Pancreas (tissue), 10 donors: ENCODE measurements at regions not wholly inside any gene's neighbourhood (a gene's known extent, or its start where the extent isn't known, plus 50 kb on each side); places are given as distances from the start of the nearest gene placed in this dataset.

Experiments
- ATAC-seq, 4 donors: fragments of 200-7000 bp; cut with Tn5 transposase; one replicate each; pipeline versions ENCODE4 v1.8.0 to v1.9.1; 2020; ENCODE audit warnings: mild to moderate bottlenecking in 4 of 4, moderate library complexity in 4 of 4
- DNase-seq, 6 donors: peaks; one replicate each; pipeline ENCODE4 v3.0.0-alpha.2; 2020
- FAIRE-seq: peaks from 2 replicates; lab custom pipeline; 2012; peaks lifted over from hg19 to GRCh38; lab: Jason Lieb, UNC
- H3K27ac ChIP-seq, 4 donors: fragments of 200-600 bp; sonication (generic); 1 replicate in 3 of 4; 2 replicates in 1 of 4; pipeline versions ENCODE4 v1.5.0 to v1.8.0; 2020
- H3K27me3 ChIP-seq, 4 donors: fragments of 200-600 bp; one replicate each; pipeline ENCODE4 v1.8.0; 2021
- H3K36me3 ChIP-seq, 3 donors: fragments of 200-600 bp; sonication (generic) in 1 of 3; one replicate each; pipeline versions ENCODE4 v1.5.0 to v1.8.0; 2020 to 2021
- H3K4me1 ChIP-seq, 3 donors: fragments of 200-600 bp; one replicate each; pipeline ENCODE4 v1.8.0; 2021
- H3K4me3 ChIP-seq, 4 donors: fragments of 200-600 bp; sonication (generic) in 2 of 4; one replicate each; pipeline versions ENCODE4 v1.5.0 to v1.8.0; 2020 to 2021
- H3K9me3 ChIP-seq, 4 donors: fragments of 200-600 bp; one replicate each; pipeline ENCODE4 v1.8.0; 2021
- CTCF ChIP-seq, 4 donors: fragments of 200-600 bp; sonication (generic) in 3 of 4; IDR thresholded peaks; one replicate each; pipeline versions ENCODE4 v1.5.0 to v1.8.0; 2021; ENCODE audit warnings: antibody characterized with exemption in 4 of 4
- WGBS, 2 donors: extraction: QIAGEN DNeasy Blood & Tissue Kit; methylation state at CpG; one replicate each; pipeline ENCODE4 v1.1.7; 2013; 5-methylcytosine and 5-hydroxymethylcytosine counted together
- intact Hi-C, 3 donors: fragments of 100-400 bp; cut with DNase I; formaldehyde crosslinking; loops; one replicate each; pipeline versions ENCODE4 v1.11.1 to v1.14.2; 2022
- donor health status: healthy with polysubstance abuse.
- donor health status: DM: no; HTN: no; CAD: no; lungs with moderate emphysema.
- donor health status: DM: no; HTN: no; CAD: no.
- donor health status: control.
- donor health status: control.
- donor health status: Bipolar disorder and iron deficiency.
- donor health status: DM: yes; HTN: yes; CAD: no.
- donor health status: DM: no; HTN: no; CAD: no.
- donor health status: DM: no; HTN: no; CAD: no.
- donor health status: DM: yes; HTN: yes; CAD: no.

DNA sequence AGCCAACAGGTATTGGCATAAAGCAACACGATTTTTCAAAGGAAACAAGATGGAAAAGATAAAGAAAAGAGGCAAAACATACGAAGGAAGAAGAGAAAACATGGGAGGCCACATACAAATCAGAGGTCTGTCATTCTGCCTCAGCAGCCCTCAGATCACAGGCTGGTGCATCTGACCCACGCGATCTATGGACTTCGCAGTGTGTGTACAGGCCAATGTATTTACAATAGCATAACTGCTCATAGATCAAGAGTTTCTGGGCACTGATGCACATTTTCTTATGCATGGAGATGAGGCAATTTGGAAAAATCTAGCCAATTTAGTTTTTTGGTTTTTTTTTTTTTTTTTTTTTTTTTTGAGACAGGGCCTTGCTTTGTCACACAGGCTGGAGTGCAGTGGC lies 245.4 kb downstream of the DUSP6 start:
- no peak overlapping the region for H3K4me3 ChIP-seq
- no peaks in the 10 kb centered on the region for H3K4me1 ChIP-seq
- DNase-seq, result no peak
- WGBS, 2 donors, result 87 to 91% methylated on average over 5 of the region's 5 CpGs
- no peak overlapping the region for H3K27ac ChIP-seq
- no peak for TF ChIP-seq CTCF (IDR thresholded peaks at IDR 0.05)
- intact Hi-C loops, result no loop called here
- H3K36me3 ChIP-seq, result no peaks in the 10 kb centered on the region
- no peak for ATAC-seq
- no peaks in the 10 kb centered on the region for H3K9me3 ChIP-seq
- no peaks in the 10 kb centered on the region for H3K27me3 ChIP-seq
- no peak for FAIRE-seq

DNA sequence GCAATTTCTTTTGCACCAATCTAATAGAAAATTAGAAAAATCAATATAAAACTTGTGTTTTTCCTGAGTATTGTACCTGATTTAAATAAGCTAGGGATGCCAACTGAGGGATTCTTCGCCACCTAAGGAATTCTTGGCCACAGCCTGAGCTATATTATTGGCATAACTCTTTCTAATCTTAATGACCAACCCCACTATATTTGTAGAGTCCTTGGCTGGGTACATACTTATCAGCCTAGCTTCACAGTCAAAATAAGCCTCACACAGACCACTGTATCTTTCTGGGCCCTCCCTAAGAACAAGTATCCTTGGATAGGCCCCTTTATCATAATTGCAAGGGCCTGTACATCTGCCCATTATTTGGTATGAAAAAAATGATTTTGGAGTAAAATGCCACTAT lies 247.1 kb downstream of the DUSP6 start:
- intact Hi-C loops, result no loop called here
- Histone ChIP-seq H3K36me3 (no peaks in the 10 kb centered on the region), H3K4me1 (no peaks in the 10 kb centered on the region), H3K27ac (no peak overlapping the region), H3K9me3 (no peaks in the 10 kb centered on the region), H3K27me3 (no peaks in the 10 kb centered on the region), H3K4me3 (no peak overlapping the region)
- FAIRE-seq (no peak), ATAC-seq (no peak), DNase-seq (no peak)
- WGBS, 2 donors, result 93 to 100% methylated on average over 1 of the region's 1 CpG
- TF ChIP-seq CTCF (IDR thresholded peaks at IDR 0.05), result no peak

DNA sequence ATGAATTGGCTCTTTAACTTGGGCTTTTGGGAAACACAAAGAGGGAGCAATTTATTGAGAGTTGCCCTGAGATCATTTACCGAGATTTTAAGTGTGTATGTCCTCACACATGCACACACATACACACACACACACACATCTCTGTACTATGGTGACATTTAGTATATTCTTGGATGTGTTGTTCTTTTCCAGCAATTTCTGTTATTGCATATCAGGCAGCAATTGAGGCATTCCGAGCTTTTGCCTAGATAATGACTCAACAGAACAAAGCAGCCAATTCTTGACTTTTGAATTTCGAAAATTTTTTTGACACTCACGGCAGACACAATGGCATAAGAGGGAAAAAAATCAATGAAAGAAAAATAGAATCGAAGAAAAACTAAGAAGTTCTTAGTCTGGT lies 248.5 kb downstream of the DUSP6 start:
- no peak for FAIRE-seq
- Histone ChIP-seq H3K4me3 (no peak overlapping the region), H3K4me1 (no peaks in the 10 kb centered on the region), H3K27ac (no peak overlapping the region), H3K27me3 (no peaks in the 10 kb centered on the region), H3K9me3 (no peaks in the 10 kb centered on the region), H3K36me3 (no peaks in the 10 kb centered on the region)
- no peak for TF ChIP-seq CTCF (IDR thresholded peaks at IDR 0.05)
- intact Hi-C loops, result no loop called here
- 66 to 73% methylated on average over 5 of the region's 5 CpGs for WGBS, 2 donors
- no peak for ATAC-seq
- DNase-seq, result no peak

DNA sequence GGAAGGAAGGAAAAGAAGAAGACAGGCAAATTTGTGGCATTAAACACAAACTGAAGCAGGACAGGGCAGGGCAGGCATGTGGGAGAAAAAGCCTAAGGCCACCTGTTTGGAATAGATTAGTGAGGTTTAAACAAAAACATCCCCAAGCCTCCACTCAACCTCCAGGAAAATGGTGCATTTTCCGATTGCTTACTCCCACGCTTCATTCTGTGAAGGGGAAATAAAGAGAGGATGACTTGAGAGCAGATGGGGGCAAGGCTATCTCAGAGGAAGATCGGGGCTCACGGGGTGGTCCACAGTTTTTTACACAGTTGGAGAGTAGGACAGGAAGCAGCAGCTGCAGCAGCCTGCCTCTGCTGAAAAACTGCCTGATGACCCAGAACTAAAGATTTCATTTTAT lies 250.9 kb downstream of the DUSP6 start:
- Histone ChIP-seq H3K9me3 (no peaks in the 10 kb centered on the region), H3K36me3 (no peaks in the 10 kb centered on the region), H3K4me1 (no peaks in the 10 kb centered on the region), H3K27ac (no peak overlapping the region), H3K4me3 (no peak overlapping the region), H3K27me3 (no peaks in the 10 kb centered on the region)
- 27 to 30% methylated on average over 4 of the region's 4 CpGs for WGBS, 2 donors
- FAIRE-seq (no peak), DNase-seq (no peak), ATAC-seq (peak; percentile 56 to 74 (median 62))
- intact Hi-C loops, result no loop called here
- no peak for TF ChIP-seq CTCF (IDR thresholded peaks at IDR 0.05)

GRCh38 chr12:89098441-89099112 lies 253.7 kb downstream of the DUSP6 start:
- WGBS, 2 donors, result 59 to 82% methylated on average over 13 of the region's 13 CpGs
- intact Hi-C loops, result no loop called here

More at GRCh38 chr12:89098441-89099112, 253.7 kb downstream of the DUSP6 start:
- Histone ChIP-seq H3K36me3 (no peaks in the 10 kb centered on the region), H3K27me3 (no peaks in the 10 kb centered on the region), H3K9me3 (no peaks in the 10 kb centered on the region), H3K4me3 (no peak overlapping the region), H3K27ac (no peak overlapping the region), H3K4me1 (no peaks in the 10 kb centered on the region)
- no peak for TF ChIP-seq CTCF (IDR thresholded peaks at IDR 0.05)
- FAIRE-seq, result no peak
- peak in 2 of 4 donors; percentile 25 to 30 for ATAC-seq
- DNase-seq, result peak in 1 of 6 donors; percentile 27
